Activated naive CD8-positive, alpha-beta T cell treated with anti-CD3 and anti-CD28 coated beads, Interleukin-2, amount 10 ng/mL, durations not matched to agents 7 days and 5 days (primary cell): ENCODE measurements at regions not wholly inside any gene's neighbourhood (a gene's known extent, or its start where the extent isn't known, plus 50 kb on each side); places are given as distances from the start of the nearest gene placed in this dataset.

Source experiments
- ATAC-seq: fragments of 150-1000 bp; cut with Tn5 transposase; one replicate; pipeline ENCODE4 v1.10.0; 2021; ENCODE audit warnings: low read depth, moderate library complexity
- POLR2A ChIA-PET: fragments of 350-600 bp; sonication (Branson Sonifier 250); formaldehyde crosslinking; loops from one replicate; lab custom pipeline; 2021; ENCODE audit warnings: antibody characterized with exemption; lab: Charles Lee
- DNase-seq: peaks from one replicate; pipeline ENCODE4 v3.0.0; 2021
- H3K27ac Mint-ChIP-seq: one replicate; pipeline ENCODE4 v1.8.0; 2022; ENCODE audit warnings: mild to moderate bottlenecking, mixed read lengths
- H3K27me3 Mint-ChIP-seq: one replicate; pipeline ENCODE4 v1.8.0; 2022; ENCODE audit warnings: mild to moderate bottlenecking, moderate library complexity, mixed read lengths
- H3K36me3 Mint-ChIP-seq: one replicate; pipeline ENCODE4 v1.8.0; 2021; ENCODE audit warnings: mild to moderate bottlenecking, mixed read lengths
- H3K4me1 Mint-ChIP-seq: one replicate; pipeline ENCODE4 v1.8.0; 2021; ENCODE audit warnings: mixed read lengths
- H3K4me3 Mint-ChIP-seq: one replicate; pipeline ENCODE4 v1.8.0; 2022; ENCODE audit warnings: mild to moderate bottlenecking, moderate library complexity, mixed read lengths
- H3K9me3 Mint-ChIP-seq: one replicate; pipeline ENCODE4 v1.8.0; 2021; ENCODE audit warnings: mixed read lengths

DNA sequence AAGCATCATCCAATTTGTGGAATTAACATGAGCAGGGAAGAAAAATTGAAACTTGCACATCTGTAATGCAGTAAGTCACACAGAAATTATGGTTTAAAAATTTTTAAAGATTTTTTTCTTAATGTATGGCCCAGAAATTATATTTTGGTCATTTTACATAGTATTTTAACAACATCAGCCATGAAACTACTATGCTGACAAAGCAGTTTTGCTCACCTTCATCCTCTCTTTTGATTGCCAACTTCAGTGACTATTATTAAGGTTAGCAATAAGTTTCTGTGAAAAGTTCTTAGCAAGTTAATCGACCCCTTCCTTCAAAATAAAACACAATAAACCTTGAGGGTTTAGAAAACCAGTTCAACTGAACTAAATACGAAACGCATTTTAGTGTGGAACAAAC lies 1347.0 kb downstream of the EPHA7 start:
- no peaks in the 10 kb centered on the region for H3K9me3 Mint-ChIP-seq
- POLR2A ChIA-PET = no interaction called here

DNA sequence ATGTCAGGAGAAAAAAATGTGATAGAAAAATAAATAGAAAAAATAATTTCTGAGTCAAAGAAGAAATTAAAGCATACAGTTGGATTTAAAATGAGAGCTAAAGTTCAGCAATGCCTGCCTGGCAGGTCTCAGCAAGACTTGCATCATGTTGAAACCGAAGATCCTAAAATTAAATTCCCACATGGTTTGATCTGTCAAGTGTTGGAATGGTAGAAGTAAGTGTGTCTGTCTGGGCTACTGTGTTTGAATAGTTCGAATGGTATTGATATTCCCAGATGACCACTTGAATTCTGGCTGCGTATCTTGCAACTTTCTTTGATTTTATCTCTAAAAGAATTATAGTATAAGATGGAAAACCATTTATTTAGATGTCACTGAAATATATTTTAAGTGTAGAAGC lies 1349.6 kb downstream of the EPHA7 start:
- Mint-ChIP-seq H3K27ac (no peak overlapping the region), H3K4me1 (no peaks in the 10 kb centered on the region), H3K9me3 (no peaks in the 10 kb centered on the region), H3K36me3 (no peaks in the 10 kb centered on the region), H3K27me3 (no peaks in the 10 kb centered on the region), H3K4me3 (no peak overlapping the region)
- POLR2A ChIA-PET = no interaction called here
- DNase-seq = no peak
- no peak for ATAC-seq

More for the DNA sequence above, 1347.0 kb downstream of the EPHA7 start:
- Mint-ChIP-seq H3K36me3 (no peaks in the 10 kb centered on the region), H3K4me3 (no peak overlapping the region), H3K27me3 (no peaks in the 10 kb centered on the region), H3K4me1 (no peaks in the 10 kb centered on the region), H3K27ac (no peak overlapping the region)
- ATAC-seq (no peak), DNase-seq (no peak)

DNA sequence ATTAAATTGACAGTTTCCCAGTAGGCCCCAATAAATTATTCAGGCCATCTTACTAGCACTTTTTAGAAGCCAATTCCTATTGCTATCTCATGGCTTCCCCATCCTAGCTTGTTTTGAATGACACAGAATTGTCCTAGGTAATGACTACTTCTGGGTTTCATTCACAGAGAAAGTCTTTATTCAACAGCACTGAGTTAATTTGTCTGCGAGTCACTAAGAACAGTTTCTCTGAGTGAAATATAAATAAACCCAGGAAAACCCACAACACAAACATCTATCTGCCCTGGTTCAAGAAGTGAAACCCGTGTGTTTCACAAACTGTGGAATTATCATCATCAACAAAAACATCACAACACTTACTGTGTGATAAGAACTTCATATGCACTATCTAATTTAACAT lies 1366.8 kb downstream of the EPHA7 start:
- H3K36me3 Mint-ChIP-seq = no peaks in the 10 kb centered on the region
- DNase-seq (no peak), ATAC-seq (no peak)
- no peaks in the 10 kb centered on the region for H3K27me3 Mint-ChIP-seq
- POLR2A ChIA-PET = no interaction called here
- H3K9me3 Mint-ChIP-seq = no peaks in the 10 kb centered on the region
- H3K27ac Mint-ChIP-seq = no peak overlapping the region
- no peak overlapping the region for H3K4me3 Mint-ChIP-seq
- no peaks in the 10 kb centered on the region for H3K4me1 Mint-ChIP-seq

DNA sequence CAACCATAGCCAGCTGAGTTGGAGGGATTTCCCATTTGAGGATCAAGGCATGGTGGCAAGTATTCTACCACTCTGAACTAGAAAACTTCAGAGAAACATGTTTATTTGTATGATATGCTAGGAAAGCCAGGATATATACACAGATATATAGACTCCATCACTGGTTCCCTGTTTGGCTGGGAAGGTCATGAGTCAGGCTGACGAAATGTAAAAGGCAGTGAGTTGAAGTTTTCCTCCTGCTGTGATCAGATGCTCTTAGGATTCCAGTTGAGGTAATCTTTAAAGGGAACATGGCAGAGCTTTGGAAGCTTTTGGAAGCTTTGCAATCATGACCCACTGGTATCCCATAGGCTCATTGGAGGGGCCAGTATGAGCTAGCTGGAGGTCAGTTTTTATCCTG lies 1369.1 kb downstream of the EPHA7 start:
- no peaks in the 10 kb centered on the region for H3K9me3 Mint-ChIP-seq
- no peaks in the 10 kb centered on the region for H3K36me3 Mint-ChIP-seq
- no peak overlapping the region for H3K4me3 Mint-ChIP-seq
- H3K27ac Mint-ChIP-seq = no peak overlapping the region
- POLR2A ChIA-PET = no interaction called here
- DNase-seq (no peak), ATAC-seq (no peak)
- no peaks in the 10 kb centered on the region for H3K4me1 Mint-ChIP-seq
- no peaks in the 10 kb centered on the region for H3K27me3 Mint-ChIP-seq

DNA sequence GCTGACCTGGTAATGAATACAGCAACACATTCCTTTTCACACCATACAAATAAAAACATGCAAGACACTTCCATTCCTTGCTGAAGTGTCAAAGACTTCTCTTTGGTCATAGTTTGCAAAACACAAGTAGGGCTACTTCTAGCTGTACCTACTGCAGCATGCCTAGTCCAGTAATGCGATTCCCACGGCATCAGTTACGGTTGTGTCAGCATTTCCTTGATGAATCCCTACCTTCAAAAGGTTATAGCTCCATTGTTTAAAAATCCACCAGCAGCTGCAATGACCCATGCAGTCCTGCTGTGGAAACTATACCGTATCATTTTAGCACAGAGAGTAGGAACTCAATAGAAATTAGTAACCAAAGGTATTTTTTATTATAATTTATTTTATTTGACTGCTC lies 1371.5 kb downstream of the EPHA7 start:
- ATAC-seq = no peak

DNA sequence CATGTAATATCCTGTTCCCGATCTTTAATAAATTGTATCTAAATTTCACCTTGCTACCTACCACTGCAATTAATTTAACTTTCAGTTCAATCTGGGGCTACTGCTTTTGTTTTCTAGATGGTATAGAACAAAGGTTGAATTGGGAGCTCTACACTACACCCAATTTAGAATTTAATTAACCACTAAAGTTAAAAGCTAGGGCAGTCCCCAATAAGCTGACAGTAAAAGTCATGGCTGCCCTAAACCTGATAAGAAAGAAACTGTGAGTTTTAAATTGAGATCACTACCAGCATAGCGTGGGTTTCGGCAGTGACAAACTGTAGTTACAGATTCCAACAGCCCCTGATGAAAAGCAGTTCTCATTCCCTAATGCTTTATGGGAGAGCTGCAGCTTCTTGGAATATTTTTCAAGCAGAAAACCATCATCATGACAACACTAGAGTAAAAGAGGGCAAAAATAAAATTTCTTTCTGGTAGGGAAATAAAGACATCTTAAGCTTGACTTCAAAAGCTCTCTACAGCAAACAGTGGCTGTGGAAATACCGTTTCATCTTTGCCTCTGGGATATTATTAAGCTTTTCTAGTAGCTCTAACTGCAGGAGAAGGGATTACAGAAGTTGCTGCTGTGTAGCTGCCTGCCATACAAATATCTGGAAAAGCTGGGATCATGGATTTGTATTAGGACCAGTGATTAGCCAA lies 1372.1 kb downstream of the EPHA7 start:
- POLR2A ChIA-PET = no interaction called here
- H3K36me3 Mint-ChIP-seq = no peaks in the 10 kb centered on the region
- no peak overlapping the region for H3K4me3 Mint-ChIP-seq
- no peaks in the 10 kb centered on the region for H3K27me3 Mint-ChIP-seq
- H3K27ac Mint-ChIP-seq = no peak overlapping the region
- no peaks in the 10 kb centered on the region for H3K9me3 Mint-ChIP-seq
- DNase-seq = no peak
- ATAC-seq = no peak
- H3K4me1 Mint-ChIP-seq = no peaks in the 10 kb centered on the region

More for the DNA sequence above, 1371.5 kb downstream of the EPHA7 start:
- DNase-seq = no peak
- POLR2A ChIA-PET = no interaction called here
- no peaks in the 10 kb centered on the region for H3K9me3 Mint-ChIP-seq
- H3K4me1 Mint-ChIP-seq = no peaks in the 10 kb centered on the region
- H3K36me3 Mint-ChIP-seq = no peaks in the 10 kb centered on the region
- no peak overlapping the region for H3K27ac Mint-ChIP-seq
- no peaks in the 10 kb centered on the region for H3K27me3 Mint-ChIP-seq
- no peak overlapping the region for H3K4me3 Mint-ChIP-seq

DNA sequence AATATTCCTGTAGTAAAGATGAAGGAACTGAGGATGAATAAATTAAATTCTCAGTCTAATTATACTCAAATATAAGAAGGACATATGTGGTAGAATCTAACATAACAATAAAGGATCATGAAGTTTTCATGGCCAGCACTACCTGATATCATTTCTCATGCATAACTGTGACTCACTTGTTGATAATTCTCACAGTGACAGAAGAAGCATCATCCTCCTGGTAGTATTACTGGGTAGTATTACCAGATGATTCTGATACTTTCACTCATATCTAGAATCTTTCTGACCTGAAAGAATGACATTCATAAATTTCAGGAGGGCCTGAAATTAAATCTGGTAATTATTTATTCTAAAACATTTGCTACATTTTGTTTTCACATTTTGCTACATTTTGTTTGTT lies 1375.0 kb downstream of the EPHA7 start:
- no peak for ATAC-seq
- no peak for DNase-seq
- no peaks in the 10 kb centered on the region for H3K9me3 Mint-ChIP-seq

DNA sequence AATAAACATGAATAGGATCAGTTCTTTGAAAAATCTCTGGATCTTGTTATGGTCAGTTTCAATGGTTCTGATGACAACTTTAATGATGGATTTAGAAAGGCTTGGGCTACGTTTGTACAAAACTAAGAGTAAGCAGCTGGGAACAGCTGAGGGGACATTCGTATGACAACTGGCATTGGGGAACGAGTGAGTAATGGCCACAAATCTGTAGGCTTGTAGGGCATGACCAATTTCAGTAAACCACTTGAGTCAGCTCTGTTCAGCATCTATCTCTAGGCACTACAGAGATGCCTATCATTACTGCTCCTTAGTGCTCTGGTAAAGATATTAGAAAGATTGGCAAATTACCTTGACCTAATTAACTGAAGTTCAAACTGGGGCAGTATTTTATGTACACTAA lies 1375.6 kb downstream of the EPHA7 start:
- POLR2A ChIA-PET = no interaction called here
- H3K27ac Mint-ChIP-seq = no peak overlapping the region
- H3K4me1 Mint-ChIP-seq = no peaks in the 10 kb centered on the region
- ATAC-seq = no peak
- no peaks in the 10 kb centered on the region for H3K36me3 Mint-ChIP-seq
- no peak overlapping the region for H3K4me3 Mint-ChIP-seq
- DNase-seq = no peak
- H3K27me3 Mint-ChIP-seq = no peaks in the 10 kb centered on the region
- H3K9me3 Mint-ChIP-seq = no peaks in the 10 kb centered on the region

More for the DNA sequence above, 1375.0 kb downstream of the EPHA7 start:
- Mint-ChIP-seq H3K4me1 (no peaks in the 10 kb centered on the region), H3K27me3 (no peaks in the 10 kb centered on the region), H3K4me3 (no peak overlapping the region), H3K27ac (no peak overlapping the region), H3K36me3 (no peaks in the 10 kb centered on the region)
- POLR2A ChIA-PET = no interaction called here

DNA sequence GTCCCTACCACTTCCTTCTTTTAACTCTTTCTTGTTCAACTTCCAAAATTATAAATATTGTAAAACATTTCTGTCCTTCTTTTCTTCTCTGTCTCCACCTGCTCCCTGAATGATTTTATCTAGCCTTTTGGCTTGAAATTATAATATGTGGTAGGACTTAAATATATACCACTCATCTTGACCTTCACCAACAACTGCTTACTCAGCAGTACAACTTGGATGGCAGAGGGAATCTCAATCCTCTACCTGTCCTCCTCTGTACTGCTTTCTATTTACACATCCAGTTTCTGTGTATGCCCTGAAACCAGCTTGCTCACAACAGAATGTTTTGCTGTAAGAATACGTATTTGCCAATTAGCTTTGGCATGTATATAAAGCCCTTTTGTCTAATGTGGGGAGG lies 1392.5 kb downstream of the EPHA7 start:
- DNase-seq (no peak), ATAC-seq (no peak)
- Mint-ChIP-seq H3K4me3 (no peak overlapping the region), H3K9me3 (peaks cover 8% of the 10 kb centered on the region), H3K4me1 (no peaks in the 10 kb centered on the region), H3K36me3 (no peaks in the 10 kb centered on the region), H3K27me3 (no peaks in the 10 kb centered on the region), H3K27ac (no peak overlapping the region)
- POLR2A ChIA-PET = no interaction called here

DNA sequence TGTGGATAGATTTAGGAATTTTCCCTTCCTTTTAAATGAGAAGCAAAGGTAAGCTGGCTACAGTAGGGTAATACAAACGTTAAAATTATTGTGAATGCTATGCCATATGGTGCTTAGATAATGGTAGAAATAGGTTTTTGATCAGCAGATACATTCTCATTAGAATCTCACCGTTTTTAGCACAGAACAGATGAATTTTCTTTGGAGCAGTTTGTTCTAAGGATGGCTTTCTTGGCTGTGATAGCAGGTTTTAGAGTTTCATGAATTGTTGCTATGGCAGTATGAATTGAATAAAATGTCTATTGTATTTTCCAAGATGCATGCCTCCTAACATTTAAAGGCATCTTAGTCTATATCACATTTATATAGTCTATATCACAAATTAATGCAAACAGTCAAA lies 1394.5 kb downstream of the EPHA7 start:
- no peak for DNase-seq

DNA sequence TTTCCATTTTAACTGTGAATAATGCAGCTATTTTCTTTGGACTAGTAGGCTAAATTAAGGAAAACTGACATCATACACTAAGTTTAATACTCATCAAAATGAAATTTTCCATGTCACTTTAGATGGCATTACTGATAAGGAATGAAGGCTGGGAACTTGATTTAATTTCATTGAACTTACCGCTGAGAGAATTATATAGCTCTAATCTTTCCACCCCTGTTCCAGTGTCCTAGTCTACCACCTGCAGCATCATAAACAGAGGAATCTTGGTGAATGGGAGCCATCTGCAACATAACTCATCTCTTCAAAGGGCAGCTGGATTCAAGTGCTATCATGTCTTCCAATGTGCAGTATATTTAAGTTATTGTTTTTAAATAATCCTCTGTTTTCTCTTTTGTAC lies 1395.2 kb downstream of the EPHA7 start:
- no peaks in the 10 kb centered on the region for H3K36me3 Mint-ChIP-seq
- DNase-seq (no peak), ATAC-seq (no peak)
- no peaks in the 10 kb centered on the region for H3K4me1 Mint-ChIP-seq
- no peaks in the 10 kb centered on the region for H3K27me3 Mint-ChIP-seq
- POLR2A ChIA-PET = no interaction called here
- no peak overlapping the region for H3K4me3 Mint-ChIP-seq
- H3K27ac Mint-ChIP-seq = no peak overlapping the region
- peaks cover 1% of the 10 kb centered on the region for H3K9me3 Mint-ChIP-seq

More for the DNA sequence above, 1394.5 kb downstream of the EPHA7 start:
- Mint-ChIP-seq H3K27me3 (no peaks in the 10 kb centered on the region), H3K27ac (no peak overlapping the region), H3K4me3 (no peak overlapping the region), H3K9me3 (peaks cover 1% of the 10 kb centered on the region), H3K36me3 (no peaks in the 10 kb centered on the region), H3K4me1 (no peaks in the 10 kb centered on the region)
- POLR2A ChIA-PET = no interaction called here
- no peak for ATAC-seq

DNA sequence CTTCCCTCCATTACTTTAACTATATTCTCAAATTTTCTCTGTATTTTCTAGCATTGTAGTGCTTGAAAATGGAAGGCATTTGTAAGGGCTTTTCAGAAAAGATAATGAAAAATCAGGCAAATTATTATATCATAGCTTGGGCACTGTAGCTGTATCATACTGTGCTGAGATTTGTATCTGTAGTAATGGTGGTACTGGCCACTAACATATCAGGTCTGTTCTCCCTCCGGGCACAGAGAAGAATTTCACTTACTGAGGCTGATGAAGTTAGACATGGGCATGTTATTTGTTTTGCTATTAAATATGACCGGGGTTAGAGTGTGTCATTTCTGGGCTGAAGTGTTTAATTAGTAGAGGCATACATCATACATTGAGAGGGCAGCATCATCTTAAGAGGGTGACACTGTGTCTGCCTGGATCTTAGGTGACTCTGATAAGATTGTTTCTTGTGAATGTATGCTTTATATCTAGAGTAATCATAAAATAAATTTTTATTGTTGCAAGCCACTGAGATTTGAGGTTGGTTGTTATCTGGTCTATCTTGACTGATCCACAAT lies 1395.9 kb downstream of the EPHA7 start:
- no peaks in the 10 kb centered on the region for H3K27me3 Mint-ChIP-seq
- no peaks in the 10 kb centered on the region for H3K36me3 Mint-ChIP-seq
- ATAC-seq (no peak), DNase-seq (no peak)
- H3K4me3 Mint-ChIP-seq = no peak overlapping the region
- POLR2A ChIA-PET = no interaction called here
- H3K27ac Mint-ChIP-seq = no peak overlapping the region
- H3K9me3 Mint-ChIP-seq = peaks cover 1% of the 10 kb centered on the region
- no peaks in the 10 kb centered on the region for H3K4me1 Mint-ChIP-seq

DNA sequence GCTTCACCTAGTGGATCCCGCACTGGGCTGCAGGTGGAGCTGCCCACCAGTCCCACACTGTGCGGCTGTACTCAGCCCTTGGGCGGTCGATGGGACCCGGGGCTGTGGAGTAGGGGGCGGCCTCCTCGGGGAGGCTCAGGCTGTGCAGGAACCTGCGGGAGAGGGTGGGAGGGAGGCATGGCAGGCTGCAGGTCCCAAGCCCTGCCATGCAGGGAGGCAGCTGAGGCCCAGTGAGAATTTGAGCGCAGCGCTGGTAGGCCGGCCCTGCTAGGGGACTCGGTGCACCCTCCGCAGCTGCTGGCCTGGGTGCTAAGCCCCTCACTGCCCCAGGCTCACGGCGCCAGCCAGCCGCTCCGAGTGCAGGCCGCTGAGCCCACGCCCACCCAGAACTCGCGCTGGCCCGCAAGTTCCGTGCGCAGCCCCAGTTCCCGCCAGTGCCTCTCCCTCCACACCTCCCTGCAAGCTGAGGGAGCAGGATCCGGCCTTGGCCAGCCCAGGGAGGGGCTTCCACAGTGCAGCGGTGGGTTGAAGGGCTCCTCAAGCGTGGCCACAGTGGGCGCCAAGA lies 1407.6 kb downstream of the EPHA7 start:
- ATAC-seq = no peak
- no peaks in the 10 kb centered on the region for H3K27me3 Mint-ChIP-seq
- POLR2A ChIA-PET = no interaction called here
- H3K4me1 Mint-ChIP-seq = no peaks in the 10 kb centered on the region
- no peak for DNase-seq
- H3K27ac Mint-ChIP-seq = no peak overlapping the region
- peaks cover 3% of the 10 kb centered on the region for H3K9me3 Mint-ChIP-seq
- H3K4me3 Mint-ChIP-seq = no peak overlapping the region
- H3K36me3 Mint-ChIP-seq = no peaks in the 10 kb centered on the region

DNA sequence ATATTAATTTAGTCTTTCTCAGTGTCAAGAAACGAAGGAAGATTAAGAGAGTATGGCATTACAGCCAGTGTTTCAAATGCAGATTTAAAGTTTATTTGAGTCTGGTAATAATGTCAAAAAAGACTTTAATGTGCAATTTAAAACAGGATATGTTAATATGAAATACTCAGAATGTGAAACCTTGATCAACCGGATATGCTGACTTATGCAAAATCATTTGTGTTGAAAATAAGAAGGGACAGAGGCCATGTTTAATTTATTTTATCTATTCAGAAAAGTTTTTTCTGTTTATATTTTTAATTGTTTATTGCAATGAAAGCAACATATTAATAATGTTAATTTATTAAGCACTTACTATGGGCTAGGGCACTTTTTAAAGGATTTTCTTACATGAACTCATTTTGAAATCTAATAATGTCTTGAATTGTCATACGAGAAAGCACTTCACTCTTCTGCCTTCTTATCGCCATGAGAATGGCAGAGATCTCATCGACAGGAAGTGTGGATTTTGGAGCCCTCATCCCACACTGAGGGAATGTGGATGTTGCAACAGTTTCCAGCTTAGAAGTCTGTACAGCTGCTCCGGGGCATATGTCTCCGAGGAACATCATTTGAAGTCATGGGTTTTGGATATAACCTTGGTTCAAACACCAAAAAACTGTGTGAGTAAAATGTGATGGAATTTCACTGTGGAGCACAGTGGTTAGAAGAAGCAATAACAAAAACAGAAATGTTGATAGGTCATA lies 1410.4 kb downstream of the EPHA7 start:
- POLR2A ChIA-PET = no interaction called here
- Mint-ChIP-seq H3K27me3 (no peaks in the 10 kb centered on the region), H3K4me3 (no peak overlapping the region), H3K4me1 (no peaks in the 10 kb centered on the region), H3K9me3 (peaks cover 1% of the 10 kb centered on the region), H3K36me3 (no peaks in the 10 kb centered on the region), H3K27ac (no peak overlapping the region)
- ATAC-seq (no peak), DNase-seq (no peak)
